Endothelial cell of umbilical vein (primary cell): ENCODE measurements at regions not wholly inside any gene's neighbourhood (a gene's known extent, or its start where the extent isn't known, plus 50 kb on each side); places are given as distances from the start of the nearest gene placed in this dataset.

Source experiments
- BruUV-seq: library from RNA; stranded (reverse); fragments of 400-500 nt; replicated peaks from 2 replicates; lab custom pipeline; 2021; lab: Mats Ljungman, UMichigan
- CTCF ChIA-PET: fragments of 300-600, 350-600 bp; sonication (Branson Sonifier 250); formaldehyde crosslinking; loops from one replicate; lab custom pipeline; 2021; ENCODE audit warnings: antibody characterized with exemption, inconsistent platforms; lab: Charles Lee
- POLR2A ChIA-PET: fragments of 300-600, 350-600 bp; sonication (Branson Sonifier 250); formaldehyde crosslinking; loops from one replicate; lab custom pipeline; 2021; ENCODE audit warnings: antibody characterized with exemption, inconsistent platforms; lab: Charles Lee
- DNase-seq: peaks from one replicate; pipeline ENCODE4 v3.0.0-alpha.2; 2011; ENCODE audit warnings: low read depth, low spot score
- FAIRE-seq: peaks from 2 replicates; lab custom pipeline; 2011; peaks lifted over from hg19 to GRCh38; lab: Jason Lieb, UNC
- H2AFZ ChIP-seq: 2 replicates; pipeline ENCODE4 v1.6.0; 2012; ENCODE audit warnings: low read depth, low read length, control low read depth, inconsistent platforms
- H3K27ac ChIP-seq: 2 replicates; pipeline ENCODE4 v1.5.1; 2011; ENCODE audit warnings: low read depth, mild to moderate bottlenecking, control low read depth, low read length, moderate library complexity; ENCODE audit not compliant: insufficient read depth
- H3K27me3 ChIP-seq, 2 experiments: 2 replicates each; pipeline versions ENCODE4 v1.6.0 to v1.6.1; 2011; ENCODE audit warnings: low read length in 2 of 2, mixed read lengths in 1 of 2; ENCODE audit not compliant: control insufficient read depth in 2 of 2, insufficient read depth in 2 of 2
- H3K36me3 ChIP-seq, 2 experiments: 2 replicates in 1 of 2; 3 replicates in 1 of 2; pipeline ENCODE4 v1.5.1; 2011; ENCODE audit warnings: low read length in 2 of 2, mild to moderate bottlenecking in 1 of 2, moderate library complexity in 1 of 2; ENCODE audit not compliant: control insufficient read depth in 2 of 2, insufficient read depth in 2 of 2; ENCODE audit errors: extremely low read depth in 1 of 2
- H3K4me1 ChIP-seq: 3 replicates; pipeline ENCODE4 v1.5.1; 2011; ENCODE audit warnings: mild to moderate bottlenecking, low read length; ENCODE audit not compliant: control insufficient read depth, insufficient read depth; ENCODE audit errors: extremely low read depth
- H3K4me2 ChIP-seq: 2 replicates; pipeline ENCODE4 v1.6.1; 2011; ENCODE audit warnings: low read length, control low read depth, mixed read lengths; ENCODE audit not compliant: insufficient read depth
- H3K4me3 ChIP-seq, 3 experiments: fragments of 200-600 bp in 1 of 3; sonication (generic), shearing (Covaris generic) in 1 of 3; replicated peaks in 1 of 3; 2 replicates each; pipeline ENCODE4 v1.5.1; 2011 to 2016; ENCODE audit warnings: control low read depth in 3 of 3, low read length in 3 of 3, mild to moderate bottlenecking in 2 of 3, inconsistent platforms in 1 of 3, low read depth in 1 of 3, moderate library complexity in 1 of 3; ENCODE audit not compliant: insufficient read depth in 1 of 3
- H3K79me2 ChIP-seq: 2 replicates; pipeline ENCODE4 v1.6.0; 2012; ENCODE audit warnings: low read length, inconsistent platforms; ENCODE audit not compliant: control insufficient read depth, insufficient read depth
- H3K9ac ChIP-seq: replicated peaks from 2 replicates; pipeline ENCODE3; 2011; ENCODE audit warnings: low read length, control low read depth; ENCODE audit not compliant: insufficient read depth; ENCODE audit errors: extremely low read depth
- H3K9me1 ChIP-seq: replicated peaks from 3 replicates; pipeline ENCODE4 v1.6.0; 2011; ENCODE audit warnings: mild to moderate bottlenecking, low read length; ENCODE audit not compliant: control insufficient read depth, insufficient read depth; ENCODE audit errors: extremely low read depth
- H3K9me3 ChIP-seq: replicated peaks from 2 replicates; pipeline ENCODE4 v1.5.1; 2012; ENCODE audit warnings: low read length, inconsistent platforms; ENCODE audit not compliant: control insufficient read depth, insufficient read depth
- H4K20me1 ChIP-seq: replicated peaks from 2 replicates; pipeline ENCODE3; 2011; ENCODE audit warnings: mild to moderate bottlenecking, low read length; ENCODE audit not compliant: control insufficient read depth, insufficient read depth; ENCODE audit errors: extremely low read depth
- EZH2 ChIP-seq: IDR thresholded peaks from 2 replicates; pipeline ENCODE4 v1.6.1; 2012; ENCODE audit warnings: borderline replicate concordance, low read depth, mild to moderate bottlenecking, moderate library complexity, low read length, inconsistent platforms; ENCODE audit not compliant: severe bottlenecking
- FOS ChIP-seq: IDR thresholded peaks from 2 replicates; pipeline ENCODE4 v1.6.1; 2011; ENCODE audit warnings: mild to moderate bottlenecking, low read length, moderate library complexity, borderline replicate concordance; ENCODE audit not compliant: insufficient read depth
- GATA2 ChIP-seq: IDR thresholded peaks from 2 replicates; pipeline ENCODE4 v1.7.0; 2011; ENCODE audit warnings: low read depth, mild to moderate bottlenecking, moderate library complexity, mixed read lengths, low read length; ENCODE audit not compliant: insufficient read length, insufficient read depth
- JUN ChIP-seq: IDR thresholded peaks from 2 replicates; pipeline ENCODE4 v1.6.1; 2011; ENCODE audit warnings: borderline replicate concordance, low read depth; ENCODE audit not compliant: insufficient read length, insufficient read depth
- MAX ChIP-seq: IDR thresholded peaks from 2 replicates; pipeline ENCODE4 v1.6.1; 2011; ENCODE audit not compliant: insufficient read depth, insufficient read length
- POLR2A ChIP-seq: IDR thresholded peaks from 2 replicates; pipeline ENCODE4 v1.6.1; 2012; ENCODE audit warnings: low read depth, mild to moderate bottlenecking, control low read depth, low read length
- POLR2AphosphoS5 ChIP-seq: IDR thresholded peaks from 2 replicates; pipeline ENCODE4 v1.6.1; 2012; ENCODE audit warnings: low read depth, mild to moderate bottlenecking, control low read depth, low read length, moderate library complexity; ENCODE audit not compliant: insufficient read depth
- dilution Hi-C: fragments of 300-500 bp; cut with MboI; formaldehyde crosslinking; loops from one replicate; pipeline ENCODE4 v1.15.0; 2019; ENCODE audit warnings: low sequenced_read_pairs; ENCODE audit not compliant: extremely low pct_ligation_motif_present
- intact Hi-C: fragments of 100-400 bp; cut with micrococcal nuclease; formaldehyde crosslinking; loops from one replicate; pipeline ENCODE4 v1.10.0; 2022
- TF ChIP-seq, protein P1 (sequence below), 2 donors: IDR thresholded peaks; 1 replicate in 1 of 2; 2 replicates in 1 of 2; pipeline ENCODE4 v1.5.1; 2011; ENCODE audit warnings: low read length in 2 of 2, mild to moderate bottlenecking in 2 of 2, moderate library complexity in 2 of 2, control low read depth in 1 of 2, inconsistent platforms in 1 of 2, low read depth in 1 of 2; ENCODE audit not compliant: insufficient read depth in 1 of 2; ENCODE audit errors: extremely low read depth in 1 of 2

GRCh38 chr2:160838691-160839090 is 321.5 kb upstream of the TANK start:
- no peak for FAIRE-seq

More at GRCh38 chr2:160838691-160839090, 321.5 kb upstream of the TANK start:
- intact Hi-C loops: no loop called here
- Histone ChIP-seq H3K9me1 (no peaks in the 10 kb centered on the region), H3K27ac (no peak overlapping the region), H3K9me3 (no peaks in the 10 kb centered on the region), H3K36me3 (no peaks in the 10 kb centered on the region), H2AFZ (no peak overlapping the region), H3K4me1 (no peaks in the 10 kb centered on the region), H3K79me2 (no peaks in the 10 kb centered on the region), H3K4me2 (no peak overlapping the region), H4K20me1 (no peaks in the 10 kb centered on the region), H3K27me3 (peaks cover 0 to 4% of the 10 kb centered on the region in 2 experiments), H3K9ac (no peak overlapping the region), H3K4me3 (no peak overlapping the region)
- no TSS peak for BruUV-seq
- CTCF ChIA-PET: no interaction called here
- no peak for DNase-seq
- dilution Hi-C loops: no loop called here
- POLR2A ChIA-PET: no interaction called here
- TF ChIP-seq FOS (no peak), POLR2AphosphoS5 (no peak), POLR2A (no peak), MAX (no peak), EZH2 (no peak), JUN (no peak), GATA2 (no peak)
- TF ChIP-seq, protein P1, sequence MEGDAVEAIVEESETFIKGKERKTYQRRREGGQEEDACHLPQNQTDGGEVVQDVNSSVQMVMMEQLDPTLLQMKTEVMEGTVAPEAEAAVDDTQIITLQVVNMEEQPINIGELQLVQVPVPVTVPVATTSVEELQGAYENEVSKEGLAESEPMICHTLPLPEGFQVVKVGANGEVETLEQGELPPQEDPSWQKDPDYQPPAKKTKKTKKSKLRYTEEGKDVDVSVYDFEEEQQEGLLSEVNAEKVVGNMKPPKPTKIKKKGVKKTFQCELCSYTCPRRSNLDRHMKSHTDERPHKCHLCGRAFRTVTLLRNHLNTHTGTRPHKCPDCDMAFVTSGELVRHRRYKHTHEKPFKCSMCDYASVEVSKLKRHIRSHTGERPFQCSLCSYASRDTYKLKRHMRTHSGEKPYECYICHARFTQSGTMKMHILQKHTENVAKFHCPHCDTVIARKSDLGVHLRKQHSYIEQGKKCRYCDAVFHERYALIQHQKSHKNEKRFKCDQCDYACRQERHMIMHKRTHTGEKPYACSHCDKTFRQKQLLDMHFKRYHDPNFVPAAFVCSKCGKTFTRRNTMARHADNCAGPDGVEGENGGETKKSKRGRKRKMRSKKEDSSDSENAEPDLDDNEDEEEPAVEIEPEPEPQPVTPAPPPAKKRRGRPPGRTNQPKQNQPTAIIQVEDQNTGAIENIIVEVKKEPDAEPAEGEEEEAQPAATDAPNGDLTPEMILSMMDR (IDR thresholded peaks at IDR 0.05; ENCODE audit: extremely low read depth in 1 of 2, insufficient read depth in 1 of 2, low read depth in 1 of 2, low read length in 2 of 2): no peak
